GM12878 (cell line): ENCODE measurements at regions not wholly inside any gene's neighbourhood (a gene's known extent, or its start where the extent isn't known, plus 50 kb on each side); places are given as distances from the start of the nearest gene placed in this dataset.

Experiments
- ATAC-seq: fragments of 200-7000 bp; cut with Tn5 transposase; 3 replicates; pipeline ENCODE4 v1.9.1; 2020; ENCODE audit warnings: mild to moderate bottlenecking, moderate library complexity
- BruUV-seq: library from RNA; stranded (reverse); fragments of 400-500 nt; replicated peaks from 2 replicates; lab custom pipeline; 2021; lab: Mats Ljungman, UMichigan
- CTCF ChIA-PET: fragments of 300-600 bp; sonication (Branson Sonifier 250); formaldehyde crosslinking; extraction: SDS; loops from one replicate; lab custom pipeline; 2021; ENCODE audit warnings: inconsistent platforms; lab: Yijun Ruan, JAX
- POLR2A ChIA-PET: fragments of 350-600 bp; formaldehyde crosslinking; extraction: SDS; loops from one replicate; lab custom pipeline; 2021; ENCODE audit warnings: inconsistent platforms; lab: Charles Lee
- RAD21 ChIA-PET: fragments of 300-600 bp; sonication (Branson Sonifier 250); formaldehyde crosslinking; loops from one replicate; lab custom pipeline; 2023; ENCODE audit warnings: antibody characterized with exemption; ENCODE audit not compliant: unreplicated experiment; lab: Charles Lee
- SMC1A ChIA-PET: fragments of 300-600 bp; sonication (Branson Sonifier 250); formaldehyde crosslinking; loops from one replicate; lab custom pipeline; 2023; ENCODE audit not compliant: unreplicated experiment, uncharacterized antibody; lab: Charles Lee
- DNase-seq: peaks from one replicate; pipeline ENCODE4 v3.0.0-alpha.2; 2011; ENCODE audit warnings: low read depth, low spot score
- FAIRE-seq: peaks from 3 replicates; lab custom pipeline; 2011; peaks lifted over from hg19 to GRCh38; lab: Jason Lieb, UNC
- H2AFZ ChIP-seq: 2 replicates; pipeline ENCODE4 v1.6.0; 2011; ENCODE audit warnings: low read depth, low read length, control low read depth; ENCODE audit not compliant: control insufficient read depth
- H3K27ac ChIP-seq: 2 replicates; pipeline ENCODE4 v1.5.1; 2011; ENCODE audit warnings: control low read depth; ENCODE audit not compliant: control insufficient read depth, insufficient read depth
- H3K27me3 ChIP-seq, 2 experiments: replicated peaks in 1 of 2; 2 replicates each; pipeline versions ENCODE4 v1.6.0 to v1.6.1; 2011; ENCODE audit warnings: low read length in 1 of 2; ENCODE audit not compliant: control insufficient read depth in 2 of 2, insufficient read depth in 2 of 2
- H3K36me3 ChIP-seq, 2 experiments: 2 replicates each; pipeline ENCODE4 v1.5.1; 2011; ENCODE audit warnings: low read length in 1 of 2; ENCODE audit not compliant: control insufficient read depth in 2 of 2, insufficient read depth in 2 of 2
- H3K4me1 ChIP-seq: 2 replicates; pipeline ENCODE4 v1.6.1; 2011; ENCODE audit warnings: mild to moderate bottlenecking, low read length, moderate library complexity, mixed read lengths; ENCODE audit not compliant: control insufficient read depth, insufficient read depth
- H3K4me2 ChIP-seq: 2 replicates; pipeline ENCODE4 v1.6.0; 2011; ENCODE audit warnings: control low read depth; ENCODE audit not compliant: control insufficient read depth, insufficient read depth
- H3K4me3 ChIP-seq: fragments of 200-600 bp; sonication (generic); 2 replicates; pipeline ENCODE4 v1.5.1; 2016
- H3K79me2 ChIP-seq: 2 replicates; pipeline ENCODE4 v1.6.0; 2011; ENCODE audit warnings: low read length; ENCODE audit not compliant: control insufficient read depth, insufficient read depth
- H3K9ac ChIP-seq: 2 replicates; pipeline ENCODE4 v1.8.0; 2011; ENCODE audit warnings: low read length, control low read depth, mixed read lengths; ENCODE audit not compliant: control insufficient read depth, insufficient read depth
- H3K9me3 ChIP-seq: replicated peaks from 3 replicates; pipeline ENCODE4 v1.5.1; 2011; ENCODE audit warnings: mild to moderate bottlenecking, low read length; ENCODE audit not compliant: control insufficient read depth, insufficient read depth
- H4K20me1 ChIP-seq: 2 replicates; pipeline ENCODE4 v1.6.0; 2011; ENCODE audit not compliant: control insufficient read depth, insufficient read depth
- CREB1 ChIP-seq: IDR thresholded peaks from 2 replicates; pipeline ENCODE4 v1.6.1; 2012; ENCODE audit warnings: low read depth, mild to moderate bottlenecking, inconsistent platforms
- EGR1 ChIP-seq, 2 experiments: IDR thresholded peaks; 1 replicate in 1 of 2; 2 replicates in 1 of 2; pipeline ENCODE4 v1.6.1; 2011 to 2012; ENCODE audit warnings: low read depth in 2 of 2, low read length in 2 of 2, borderline replicate concordance in 1 of 2, mild to moderate bottlenecking in 1 of 2, moderate library complexity in 1 of 2
- KLF5 ChIP-seq: fragments of 450-650 bp; IDR thresholded peaks from 2 replicates; pipeline ENCODE4 v1.6.1; 2014; ENCODE audit warnings: mild to moderate bottlenecking; ENCODE audit not compliant: partially characterized antibody
- MEF2A ChIP-seq: IDR thresholded peaks from 2 replicates; pipeline ENCODE4 v1.6.1; 2011; ENCODE audit warnings: low read depth, mild to moderate bottlenecking, low read length, moderate library complexity; ENCODE audit not compliant: insufficient read depth
- MYC ChIP-seq: IDR thresholded peaks from 2 replicates; pipeline ENCODE4 v1.6.1; 2011; ENCODE audit warnings: mild to moderate bottlenecking, low read length, moderate library complexity, inconsistent platforms; ENCODE audit not compliant: insufficient read depth, insufficient replicate concordance, insufficient read length, severe bottlenecking
- NFXL1 ChIP-seq: fragments of 450-650 bp; IDR thresholded peaks from 2 replicates; pipeline ENCODE4 v1.6.1; 2017; ENCODE audit warnings: antibody characterized with exemption, mild to moderate bottlenecking, borderline replicate concordance
- NR2C1 ChIP-seq: fragments of 450-650 bp; IDR thresholded peaks from 2 replicates; pipeline ENCODE4 v1.6.1; 2017; ENCODE audit warnings: antibody characterized with exemption, mild to moderate bottlenecking, moderate library complexity
- NR2C2 ChIP-seq: IDR thresholded peaks from 2 replicates; pipeline ENCODE4 v1.6.1; 2011; ENCODE audit warnings: borderline replicate concordance, low read depth; ENCODE audit not compliant: control insufficient read depth, insufficient read length
- NRF1 ChIP-seq: conservative IDR thresholded peaks from 2 replicates; pipeline ENCODE4 v1.6.1; 2011; ENCODE audit warnings: mild to moderate bottlenecking, low read depth, low read length, improper control_type of control experiment
- PAX5 ChIP-seq: IDR thresholded peaks from 2 replicates; pipeline ENCODE4 v1.6.1; 2011; ENCODE audit warnings: low read depth, low read length, borderline replicate concordance
- SMARCA5 ChIP-seq: fragments of 450-650 bp; IDR thresholded peaks from 2 replicates; pipeline ENCODE4 v1.6.1; 2017; ENCODE audit warnings: mild to moderate bottlenecking
- SP1 ChIP-seq: IDR thresholded peaks from one replicate; pipeline ENCODE4 v1.6.1; 2011; ENCODE audit warnings: low read depth, low read length
- TCF3 ChIP-seq: IDR thresholded peaks from 2 replicates; pipeline ENCODE4 v1.6.1; 2012; ENCODE audit warnings: low read depth, mild to moderate bottlenecking, low read length, borderline replicate concordance; ENCODE audit not compliant: insufficient read depth
- TCF7 ChIP-seq: IDR thresholded peaks from 2 replicates; pipeline ENCODE4 v1.6.1; 2014; ENCODE audit warnings: antibody characterized with exemption, borderline replicate concordance
- USF2 ChIP-seq: IDR thresholded peaks from 2 replicates; pipeline ENCODE4 v1.6.1; 2011; ENCODE audit warnings: low read depth, low read length, improper control_type of control experiment, borderline replicate concordance
- WRNIP1 ChIP-seq: IDR thresholded peaks from 2 replicates; pipeline ENCODE4 v1.6.1; 2011; ENCODE audit warnings: low read depth, low read length, improper control_type of control experiment, borderline replicate concordance
- ZNF24 ChIP-seq: fragments of 450-650 bp; IDR thresholded peaks from 2 replicates; pipeline ENCODE4 v1.6.1; 2017; ENCODE audit warnings: antibody characterized with exemption, mild to moderate bottlenecking
- ZNF274 ChIP-seq: IDR thresholded peaks from one replicate; pipeline ENCODE4 v1.8.0; 2011; ENCODE audit not compliant: insufficient read length, insufficient read depth
- WGBS: methylation state at CpG from one replicate; pipeline ENCODE4 v1.1.6; 2016; ENCODE audit warnings: low lambda C conversion rate; ENCODE audit not compliant: insufficient replicate concordance, insufficient coverage; ENCODE audit errors: missing lambda C conversion rate; 5-methylcytosine and 5-hydroxymethylcytosine counted together
- in situ Hi-C: fragments of 300-500 bp; cut with MboI; formaldehyde crosslinking; loops from 9 replicates; pipeline ENCODE4 v1.14.3; 2018; ENCODE audit warnings: mixed read lengths
- intact Hi-C: fragments of 100-400 bp; cut with micrococcal nuclease; formaldehyde crosslinking; loops from one replicate; pipeline ENCODE4 v1.14.2; 2022; ENCODE audit not compliant: unreplicated experiment

- intact Hi-C loops (no loop called here), in situ Hi-C loops (no loop called here)
- Histone ChIP-seq H4K20me1 (no peaks in the 10 kb centered on the region), H3K27ac (no peak overlapping the region), H3K4me3 (no peak overlapping the region), H2AFZ (no peak overlapping the region), H3K36me3 (no peaks in the 10 kb centered on the region), H3K4me2 (no peak overlapping the region), H3K9me3 (no peaks in the 10 kb centered on the region), H3K9ac (no peak overlapping the region), H3K79me2 (no peaks in the 10 kb centered on the region), H3K27me3 (no peaks in the 10 kb centered on the region), H3K4me1 (no peaks in the 10 kb centered on the region)
- FAIRE-seq: no peak
- WGBS: 0% methylated on average over 1 of the region's 1 CpG
- no peak for DNase-seq
- ChIA-PET CTCF (no interaction called here), RAD21 (no interaction called here), SMC1A (interaction anchor here (0.5 to 1.1 kb wide), 2 partner anchors 41 to 66 kb away, joined by 3 read pairs; no protein-coding TSS in a partner anchor), POLR2A (no interaction called here)
- no peak for ATAC-seq
- no TSS peak for BruUV-seq
- TF ChIP-seq SP1 (no peak), ZNF274 (no peak), CREB1 (no peak), NRF1 (no peak)
Measured at GRCh38 chr14:25943329-25943728, 654.5 kb downstream of the NOVA1 start.

GRCh38 chr14:25942090-25942489, 655.7 kb downstream of the NOVA1 start:
- no peak overlapping the region for H3K4me3 ChIP-seq
- no peak overlapping the region for H3K27ac ChIP-seq
- H3K79me2 ChIP-seq: no peaks in the 10 kb centered on the region
- ChIA-PET SMC1A (no interaction called here), CTCF (no interaction called here), RAD21 (no interaction called here), POLR2A (no interaction called here)
- H3K9ac ChIP-seq: no peak overlapping the region
- H2AFZ ChIP-seq: no peak overlapping the region
- no peak for ATAC-seq
- H3K4me1 ChIP-seq: no peaks in the 10 kb centered on the region
- no TSS peak for BruUV-seq
- intact Hi-C loops: no loop called here
- no peaks in the 10 kb centered on the region for H3K36me3 ChIP-seq
- WGBS: 2% methylated on average over 3 of the region's 3 CpGs
- TF ChIP-seq NR2C2 (no peak), SP1 (no peak), MYC (no peak), EGR1 (IDR thresholded peaks at IDR 0.05; ENCODE audit: borderline replicate concordance in 1 of 2, low read depth in 2 of 2, low read length in 2 of 2) (no peak), NR2C1 (no peak), NFXL1 (no peak), ZNF24 (no peak), TCF7 (no peak), KLF5 (no peak), PAX5 (no peak), MEF2A (no peak), TCF3 (no peak), SMARCA5 (no peak), USF2 (no peak), WRNIP1 (no peak)
- H3K27me3 ChIP-seq: no peaks in the 10 kb centered on the region
- in situ Hi-C loops: no loop called here
- no peak for DNase-seq
- no peaks in the 10 kb centered on the region for H3K9me3 ChIP-seq
- no peaks in the 10 kb centered on the region for H4K20me1 ChIP-seq
- FAIRE-seq: no peak
- H3K4me2 ChIP-seq: no peak overlapping the region
